ENCODE measurements at regions not wholly inside any gene's neighbourhood (a gene's known extent, or its start where the extent isn't known, plus 50 kb on each side); places are given as distances from the start of the nearest gene placed in this dataset.

DNA sequence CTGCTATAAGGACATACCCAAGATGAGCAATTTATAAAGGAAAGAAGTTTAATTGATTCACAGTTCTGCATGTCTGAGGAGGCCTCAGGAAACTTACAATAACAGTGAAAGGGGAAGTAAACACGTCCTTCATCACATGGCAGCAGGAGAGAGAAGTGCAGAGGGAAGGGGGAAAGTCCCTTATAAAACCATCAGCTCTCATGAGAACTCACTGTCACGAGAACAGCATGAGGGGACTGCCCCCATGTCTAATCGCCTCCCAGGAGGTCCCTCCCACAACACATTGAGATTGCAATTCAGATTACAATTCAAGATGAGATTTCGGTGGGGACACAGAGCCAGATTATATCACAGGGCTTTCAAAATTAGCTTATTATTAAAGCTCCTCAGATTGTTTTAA is 209.5 kb upstream of the PPP3CA start:
- no peak for DNase-seq (ENCODE audit: low spot score in 2 of 2)
- TF ChIP-seq, protein P1, sequence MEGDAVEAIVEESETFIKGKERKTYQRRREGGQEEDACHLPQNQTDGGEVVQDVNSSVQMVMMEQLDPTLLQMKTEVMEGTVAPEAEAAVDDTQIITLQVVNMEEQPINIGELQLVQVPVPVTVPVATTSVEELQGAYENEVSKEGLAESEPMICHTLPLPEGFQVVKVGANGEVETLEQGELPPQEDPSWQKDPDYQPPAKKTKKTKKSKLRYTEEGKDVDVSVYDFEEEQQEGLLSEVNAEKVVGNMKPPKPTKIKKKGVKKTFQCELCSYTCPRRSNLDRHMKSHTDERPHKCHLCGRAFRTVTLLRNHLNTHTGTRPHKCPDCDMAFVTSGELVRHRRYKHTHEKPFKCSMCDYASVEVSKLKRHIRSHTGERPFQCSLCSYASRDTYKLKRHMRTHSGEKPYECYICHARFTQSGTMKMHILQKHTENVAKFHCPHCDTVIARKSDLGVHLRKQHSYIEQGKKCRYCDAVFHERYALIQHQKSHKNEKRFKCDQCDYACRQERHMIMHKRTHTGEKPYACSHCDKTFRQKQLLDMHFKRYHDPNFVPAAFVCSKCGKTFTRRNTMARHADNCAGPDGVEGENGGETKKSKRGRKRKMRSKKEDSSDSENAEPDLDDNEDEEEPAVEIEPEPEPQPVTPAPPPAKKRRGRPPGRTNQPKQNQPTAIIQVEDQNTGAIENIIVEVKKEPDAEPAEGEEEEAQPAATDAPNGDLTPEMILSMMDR (IDR thresholded peaks at IDR 0.05): no peak
- no peak for TF ChIP-seq POLR2A (IDR thresholded peaks at IDR 0.05)
- intact Hi-C loops (cut with DNase I; ENCODE audit: low total_unique reads): no loop called here
- H3K4me3 ChIP-seq (ENCODE audit: low read depth, poor library complexity, severe bottlenecking): no peak overlapping the region
- 72 to 78% methylated on average over 4 of the region's 4 CpGs for WGBS, 2 donors

DNA sequence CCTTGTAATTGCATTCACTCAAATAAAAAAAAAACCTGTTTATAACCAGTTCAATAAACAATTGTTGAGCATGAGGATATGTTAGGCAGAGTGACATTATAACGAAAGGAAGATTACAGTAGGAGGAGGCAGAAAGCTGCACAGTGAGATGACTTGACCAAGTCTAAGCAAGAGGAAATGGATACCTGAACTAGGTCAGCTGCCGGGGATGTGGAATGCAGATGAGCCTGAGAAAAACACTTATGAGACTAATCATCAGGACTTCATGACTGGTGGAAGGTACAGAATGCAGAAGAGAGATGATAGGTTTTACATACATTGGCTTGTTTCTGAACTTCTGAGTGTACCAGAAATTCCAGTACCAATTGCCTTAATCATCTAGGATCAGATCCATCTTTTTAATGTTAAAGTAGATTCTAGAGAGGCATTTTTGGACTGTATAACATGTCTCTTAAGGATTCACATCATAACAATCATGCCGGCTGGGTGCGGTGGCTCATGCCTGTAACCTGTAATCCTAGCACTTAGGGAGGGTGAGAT is 208.1 kb upstream of the PPP3CA start:
- intact Hi-C loops (cut with DNase I; ENCODE audit: low total_unique reads): no loop called here
- WGBS, 2 donors: 64 to 80% methylated on average over 4 of the region's 4 CpGs

DNA sequence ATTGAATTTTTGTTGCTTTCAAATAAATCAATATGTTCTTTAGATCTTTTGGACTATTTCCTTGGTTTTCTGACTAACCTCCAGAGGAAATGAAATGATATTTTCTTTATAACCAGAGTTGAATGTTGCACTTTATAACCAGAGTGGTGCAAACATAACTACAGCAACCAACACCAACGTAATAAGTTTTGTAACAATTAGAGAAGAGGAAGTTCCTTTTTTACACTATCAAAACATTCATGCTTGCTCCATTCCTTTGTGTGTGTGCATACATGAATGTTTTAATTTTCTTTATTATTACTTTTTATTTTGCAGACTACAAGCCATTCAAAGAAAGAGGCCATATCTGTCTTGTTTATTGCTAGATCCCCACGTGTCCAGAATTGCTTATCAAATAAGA is 193.0 kb upstream of the PPP3CA start:
- TF ChIP-seq, protein P1 (IDR thresholded peaks at IDR 0.05): no peak
- TF ChIP-seq POLR2A (IDR thresholded peaks at IDR 0.05): no peak
- 49 to 54% methylated on average over 2 of the region's 2 CpGs for WGBS, 2 donors
- H3K4me3 ChIP-seq (ENCODE audit: low read depth, poor library complexity, severe bottlenecking): no peak overlapping the region
- intact Hi-C loops (cut with DNase I; ENCODE audit: low total_unique reads): no loop called here
- no peak for DNase-seq (ENCODE audit: low spot score in 2 of 2)

More for the DNA sequence above, 208.1 kb upstream of the PPP3CA start:
- H3K4me3 ChIP-seq (ENCODE audit: low read depth, poor library complexity, severe bottlenecking): no peak overlapping the region
- no peak for DNase-seq (ENCODE audit: low spot score in 2 of 2)
- TF ChIP-seq POLR2A (IDR thresholded peaks at IDR 0.05): no peak
- TF ChIP-seq, protein P1 (IDR thresholded peaks at IDR 0.05): no peak

DNA sequence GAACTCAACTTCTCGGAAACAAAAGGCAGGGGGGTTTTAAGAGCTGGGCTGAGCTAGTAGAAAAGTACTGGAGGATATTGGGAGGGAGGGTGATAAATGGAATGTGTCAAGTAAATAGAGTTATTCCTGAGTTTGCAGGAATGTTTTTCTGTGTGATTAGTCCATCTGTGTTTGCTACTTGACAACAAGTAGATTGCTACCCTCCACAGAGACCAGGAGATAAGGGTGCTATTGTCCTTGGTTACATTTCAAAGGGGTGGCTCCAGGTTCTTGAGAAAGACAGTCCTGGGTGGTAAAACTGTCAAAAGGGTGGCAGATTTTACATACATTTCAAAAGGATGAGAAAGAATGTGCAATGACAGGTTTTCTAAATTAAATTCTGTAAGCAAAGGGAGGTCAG is 181.2 kb upstream of the PPP3CA start:
- intact Hi-C loops (cut with DNase I; ENCODE audit: low total_unique reads): no loop called here
- 87 to 97% methylated on average over 1 of the region's 1 CpG for WGBS, 2 donors
- TF ChIP-seq, protein P1 (IDR thresholded peaks at IDR 0.05): no peak
- no peak for TF ChIP-seq POLR2A (IDR thresholded peaks at IDR 0.05)
- DNase-seq (ENCODE audit: low spot score in 2 of 2): no peak
- H3K4me3 ChIP-seq (ENCODE audit: low read depth, poor library complexity, severe bottlenecking): no peak overlapping the region

DNA sequence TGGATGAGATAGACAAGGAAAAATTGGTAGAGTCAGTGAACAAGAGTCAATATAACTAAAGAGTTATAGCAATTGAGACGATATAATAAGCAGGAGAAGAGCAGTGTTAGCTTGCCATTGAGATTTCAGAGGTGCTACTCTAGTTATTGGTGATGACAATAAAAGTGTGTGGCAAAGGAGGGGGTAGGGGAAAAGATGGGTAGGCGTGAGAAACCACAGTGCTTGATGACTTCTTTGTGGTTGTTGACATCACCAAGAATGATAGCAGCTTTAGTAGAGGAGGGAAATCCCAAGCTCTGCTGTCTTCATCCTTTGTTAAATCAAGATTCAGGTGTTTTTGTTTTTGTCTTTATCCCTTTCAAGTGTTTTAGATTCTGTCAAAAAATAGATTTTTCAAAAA is 179.9 kb upstream of the PPP3CA start:
- DNase-seq (ENCODE audit: low spot score in 2 of 2): no peak
- WGBS, 2 donors: 60 to 67% methylated on average over 2 of the region's 2 CpGs
- H3K4me3 ChIP-seq (ENCODE audit: low read depth, poor library complexity, severe bottlenecking): no peak overlapping the region
- intact Hi-C loops (cut with DNase I; ENCODE audit: low total_unique reads): no loop called here
- TF ChIP-seq, protein P1 (IDR thresholded peaks at IDR 0.05): no peak
- no peak for TF ChIP-seq POLR2A (IDR thresholded peaks at IDR 0.05)

DNA sequence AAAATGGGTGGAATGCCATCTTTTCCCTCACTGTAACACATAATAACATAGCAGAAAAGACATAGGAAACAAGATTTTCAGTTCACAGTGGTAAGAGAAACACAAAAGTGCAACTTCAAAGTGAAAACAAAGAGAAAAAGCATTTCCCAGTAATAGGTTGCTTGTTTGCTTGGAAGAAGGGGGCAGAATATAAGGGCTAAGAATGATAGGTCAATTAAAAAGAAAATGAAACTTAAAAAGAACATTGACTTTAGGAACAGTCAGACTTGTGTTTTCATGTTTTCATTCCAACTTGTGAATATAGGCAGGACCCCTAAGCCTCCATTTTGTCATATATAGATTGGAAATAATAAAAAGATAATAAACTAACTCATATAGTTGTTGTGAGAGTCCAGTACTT is 168.2 kb upstream of the PPP3CA start:
- no peak for TF ChIP-seq POLR2A (IDR thresholded peaks at IDR 0.05)
- TF ChIP-seq, protein P1 (IDR thresholded peaks at IDR 0.05): no peak
- DNase-seq (ENCODE audit: low spot score in 2 of 2): no peak
- intact Hi-C loops (cut with DNase I; ENCODE audit: low total_unique reads): no loop called here
- H3K4me3 ChIP-seq (ENCODE audit: low read depth, poor library complexity, severe bottlenecking): no peak overlapping the region
